ENCODE measurements at regions not wholly inside any gene's neighbourhood (a gene's known extent, or its start where the extent isn't known, plus 50 kb on each side); places are given as distances from the start of the nearest gene placed in this dataset.

- TF ChIP-seq CTCF (conservative IDR thresholded peaks at IDR 0.05) (no peak), EZH2 (IDR thresholded peaks at IDR 0.05; ENCODE audit: low read depth) (no peak)
These were observed 152.5 kb downstream of the RBFOX3 start for GRCh38 chr17:79458356-79458755.
